HG02852 (cell line): ENCODE measurements at regions not wholly inside any gene's neighbourhood (a gene's known extent, or its start where the extent isn't known, plus 50 kb on each side); places are given as distances from the start of the nearest gene placed in this dataset.

Experiments used
- ATAC-seq: cut with Tn5 transposase; IDR thresholded peaks from one replicate; pipeline ENCODE4 v1.9.1; 2021; ENCODE audit warnings: mild to moderate bottlenecking, moderate library complexity; ENCODE audit not compliant: unreplicated experiment

GRCh38 chr5:125152044-125152443 lies 405.6 kb upstream of the ZNF608 start:
- no peak for ATAC-seq

- no peak for ATAC-seq
Observed at GRCh38 chr5:125152461-125153189, 406.2 kb upstream of the ZNF608 start.

GRCh38 chr5:125153231-125153630 lies 406.8 kb upstream of the ZNF608 start:
- ATAC-seq = no peak

- no peak for ATAC-seq
Observed at GRCh38 chr5:125154301-125155110, 408.1 kb upstream of the ZNF608 start.

- no peak for ATAC-seq
Observed at GRCh38 chr5:125160787-125161502, 414.5 kb upstream of the ZNF608 start.

GRCh38 chr5:125162714-125163113 lies 416.3 kb upstream of the ZNF608 start:
- ATAC-seq = no peak

GRCh38 chr5:125169396-125169795 lies 423.0 kb upstream of the ZNF608 start:
- no peak for ATAC-seq

- ATAC-seq = no peak
Observed at GRCh38 chr5:125171641-125172040, 425.2 kb upstream of the ZNF608 start.

- ATAC-seq = no peak
Observed at GRCh38 chr5:125175348-125176004, 429.0 kb upstream of the ZNF608 start.

GRCh38 chr5:125176005-125176390 lies 429.6 kb upstream of the ZNF608 start:
- ATAC-seq = no peak

GRCh38 chr5:125177340-125177739 lies 430.9 kb upstream of the ZNF608 start:
- no peak for ATAC-seq

- no peak for ATAC-seq
Observed at GRCh38 chr5:125179612-125180011, 433.2 kb upstream of the ZNF608 start.

GRCh38 chr5:125180231-125180829 lies 433.9 kb upstream of the ZNF608 start:
- no peak for ATAC-seq

- ATAC-seq = no peak
Observed at GRCh38 chr5:125181159-125181558, 434.7 kb upstream of the ZNF608 start.

- no peak for ATAC-seq
Observed at GRCh38 chr5:125181955-125182354, 435.5 kb upstream of the ZNF608 start.

- ATAC-seq = no peak
Observed at GRCh38 chr5:125185740-125186139, 439.3 kb upstream of the ZNF608 start.

- no peak for ATAC-seq
Observed at GRCh38 chr5:125186911-125187375, 440.5 kb upstream of the ZNF608 start.

- ATAC-seq = no peak
Observed at GRCh38 chr5:125189531-125189941, 443.1 kb upstream of the ZNF608 start.

GRCh38 chr5:125190232-125191087 lies 444.0 kb upstream of the ZNF608 start:
- ATAC-seq = no peak

GRCh38 chr5:125194883-125195282 lies 448.4 kb upstream of the ZNF608 start:
- no peak for ATAC-seq
